Thymus (tissue), 11 donors: ENCODE measurements at regions not wholly inside any gene's neighbourhood (a gene's known extent, or its start where the extent isn't known, plus 50 kb on each side); places are given as distances from the start of the nearest gene placed in this dataset.

Experiments
- DNase-seq, 9 donors: peaks; one replicate each; pipeline ENCODE4 v3.0.0-alpha.2; 2013; ENCODE audit warnings: low spot score in 9 of 9, low read depth in 6 of 9, missing footprints in 1 of 9
- H3K27ac ChIP-seq, 2 donors: one replicate each; pipeline ENCODE4 v1.5.1; 2013; ENCODE audit warnings: control low read depth in 1 of 2, low read depth in 1 of 2, low read length in 1 of 2, mild to moderate bottlenecking in 1 of 2, moderate library complexity in 1 of 2
- H3K27me3 ChIP-seq, 2 donors: one replicate each; pipeline ENCODE4 v1.5.1; 2013; ENCODE audit warnings: low read length in 1 of 2; ENCODE audit not compliant: control insufficient read depth in 2 of 2, insufficient read depth in 1 of 2
- H3K36me3 ChIP-seq, 2 donors: one replicate each; pipeline ENCODE4 v1.5.1; 2013; ENCODE audit warnings: low read length in 1 of 2, mild to moderate bottlenecking in 1 of 2, moderate library complexity in 1 of 2; ENCODE audit not compliant: control insufficient read depth in 2 of 2, insufficient read depth in 2 of 2
- H3K4me1 ChIP-seq, 2 donors: one replicate each; pipeline ENCODE4 v1.5.1; 2013; ENCODE audit warnings: low read length in 2 of 2; ENCODE audit not compliant: control insufficient read depth in 2 of 2, insufficient read depth in 2 of 2
- H3K4me3 ChIP-seq, 2 donors: one replicate each; pipeline ENCODE4 v1.5.1; 2013; ENCODE audit warnings: low read length in 2 of 2, control low read depth in 1 of 2, mild to moderate bottlenecking in 1 of 2
- H3K9me3 ChIP-seq, 2 donors: one replicate each; pipeline ENCODE4 v1.5.1; 2013; ENCODE audit warnings: low read length in 1 of 2, mild to moderate bottlenecking in 1 of 2; ENCODE audit not compliant: control insufficient read depth in 2 of 2, insufficient read depth in 1 of 2
- WGBS: extraction: QIAGEN DNeasy Blood & Tissue Kit; methylation state at CpG from one replicate; pipeline ENCODE4 v1.1.7; 2013; 5-methylcytosine and 5-hydroxymethylcytosine counted together
- donor health status: healthy.

DNA sequence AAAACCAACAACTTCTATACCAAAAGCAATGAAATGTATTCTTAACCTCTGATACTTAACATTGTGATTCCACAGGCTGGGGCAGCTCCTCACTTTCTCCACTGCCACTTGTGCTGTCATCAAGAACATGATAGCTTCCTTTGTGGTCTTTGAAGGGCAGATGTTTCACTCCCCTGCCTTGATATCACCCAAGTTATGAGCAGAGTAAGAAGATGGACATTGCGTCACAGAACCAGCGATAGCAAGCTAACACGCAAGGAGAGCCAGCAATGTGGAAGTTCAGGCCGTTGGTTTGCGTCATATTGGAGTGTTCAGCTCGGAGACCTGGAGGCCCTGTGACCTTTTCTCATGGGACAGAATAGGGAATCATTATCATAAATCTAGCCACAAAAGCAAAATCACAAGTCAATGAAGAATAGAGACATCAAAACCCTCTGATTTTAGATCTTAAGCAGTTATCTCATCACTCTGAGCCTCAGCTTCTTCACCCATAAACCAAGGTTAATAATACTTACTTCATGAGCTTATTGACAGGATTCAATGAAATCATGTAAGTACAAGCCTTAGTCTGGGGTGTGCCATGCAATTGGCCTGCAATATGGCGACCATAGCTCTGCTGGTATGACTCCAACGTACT is 183.8 kb upstream of the THBS1 start:
- no peak for DNase-seq
- peaks cover 6 to 7% of the 10 kb centered on the region in 2 donors for H3K4me1 ChIP-seq
- H3K4me3 ChIP-seq: no peak overlapping the region
- H3K36me3 ChIP-seq: no peaks in the 10 kb centered on the region
- H3K27ac ChIP-seq: no peak overlapping the region
- 94% methylated on average over 8 of the region's 8 CpGs for WGBS
- H3K9me3 ChIP-seq: no peaks in the 10 kb centered on the region
- H3K27me3 ChIP-seq: no peaks in the 10 kb centered on the region

DNA sequence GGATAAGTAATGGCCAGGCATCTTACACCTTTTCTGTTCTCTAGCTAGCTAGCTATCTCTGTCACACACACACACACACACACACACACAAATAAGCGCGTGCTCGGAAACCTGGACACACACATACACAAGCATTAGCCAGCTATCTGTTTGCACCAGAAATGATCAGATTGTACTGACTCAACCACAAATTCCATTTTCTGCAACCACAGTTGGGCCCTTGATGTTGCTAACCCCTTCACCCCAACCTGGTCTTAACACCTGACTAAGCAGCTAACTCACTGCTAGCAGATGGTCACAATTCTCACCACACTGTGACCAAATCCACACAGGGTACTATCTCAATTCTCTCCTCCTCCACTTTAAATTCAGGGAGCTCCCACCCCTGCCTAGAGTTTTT is 183.0 kb upstream of the THBS1 start:
- WGBS: 71% methylated on average over 3 of the region's 3 CpGs
- no peak overlapping the region for H3K27ac ChIP-seq
- H3K9me3 ChIP-seq: no peaks in the 10 kb centered on the region
- DNase-seq: no peak
- H3K4me1 ChIP-seq: peaks cover 6 to 7% of the 10 kb centered on the region in 2 donors
- no peaks in the 10 kb centered on the region for H3K36me3 ChIP-seq
- H3K27me3 ChIP-seq: no peaks in the 10 kb centered on the region
- H3K4me3 ChIP-seq: no peak overlapping the region

- Histone ChIP-seq H3K27me3 (no peaks in the 10 kb centered on the region), H3K4me3 (no peak overlapping the region), H3K4me1 (peaks cover 4 to 6% of the 10 kb centered on the region in 2 donors), H3K9me3 (no peaks in the 10 kb centered on the region), H3K27ac (no peak overlapping the region), H3K36me3 (no peaks in the 10 kb centered on the region)
- no peak for DNase-seq
- WGBS: over 99% methylated on average over 2 of the region's 2 CpGs
These were observed 181.3 kb upstream of the THBS1 start for GRCh38 chr15:39399600-39399999.

DNA sequence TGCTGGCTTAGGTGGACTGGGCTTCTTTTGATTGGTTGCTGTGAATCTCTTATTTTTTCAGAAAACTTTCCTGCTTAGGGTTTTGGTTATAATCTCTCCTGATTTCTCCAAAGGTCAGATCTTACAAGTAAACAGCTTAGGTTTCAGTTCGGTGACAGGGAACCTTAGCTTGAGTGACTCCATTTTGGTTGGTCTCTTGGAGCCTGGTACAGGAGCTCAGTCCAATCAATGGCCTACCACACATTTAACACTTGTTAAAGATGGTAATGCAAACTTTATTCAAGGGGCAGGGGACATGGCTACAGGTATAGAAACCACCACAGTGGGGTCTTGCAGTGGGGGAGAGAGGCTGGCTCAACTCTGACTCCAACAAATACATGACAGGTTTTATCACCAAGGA is 180.9 kb upstream of the THBS1 start:
- Histone ChIP-seq H3K4me1 (peaks cover 4 to 6% of the 10 kb centered on the region in 2 donors), H3K27ac (no peak overlapping the region), H3K27me3 (no peaks in the 10 kb centered on the region), H3K9me3 (no peaks in the 10 kb centered on the region), H3K4me3 (no peak overlapping the region), H3K36me3 (no peaks in the 10 kb centered on the region)
- WGBS: 99% methylated on average over 1 of the region's 1 CpG
- no peak for DNase-seq

DNA sequence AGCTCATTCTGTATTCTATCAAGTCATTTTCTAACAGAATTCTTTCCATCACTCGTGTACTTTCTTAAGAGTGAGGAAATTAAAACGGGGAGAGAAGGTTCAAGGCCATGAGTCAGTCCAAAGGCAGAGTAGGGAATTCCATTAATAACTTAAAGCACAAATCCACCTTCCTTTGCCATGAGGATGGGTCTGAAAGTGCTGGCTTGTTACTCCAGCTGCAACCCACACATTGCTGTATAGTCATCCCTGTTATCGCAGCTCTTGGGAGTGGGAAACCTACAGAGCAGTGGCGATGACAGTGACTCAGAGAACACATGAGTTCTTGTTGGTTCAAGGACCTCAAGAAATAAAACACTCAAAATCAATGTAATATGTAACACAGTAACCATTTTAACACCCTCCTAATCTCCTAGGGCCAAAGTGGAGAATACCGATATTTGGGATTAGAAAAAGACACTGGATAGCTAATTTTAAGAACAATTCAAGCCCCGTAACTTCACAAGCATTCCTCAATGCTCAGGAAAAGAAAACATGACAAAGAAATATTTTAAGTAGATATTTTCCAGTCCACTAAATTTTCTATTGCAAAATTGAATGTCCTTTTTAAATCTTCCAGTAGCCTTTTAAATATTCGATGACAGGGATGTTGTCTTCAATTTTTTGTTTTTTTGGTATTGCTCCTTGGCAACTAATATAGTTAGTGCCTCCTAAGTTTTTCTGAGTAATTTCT is 179.9 kb upstream of the THBS1 start:
- H3K4me1 ChIP-seq: peaks cover 4 to 6% of the 10 kb centered on the region in 2 donors
- no peak overlapping the region for H3K4me3 ChIP-seq
- no peaks in the 10 kb centered on the region for H3K27me3 ChIP-seq
- WGBS: 98% methylated on average over 7 of the region's 7 CpGs
- DNase-seq: no peak
- H3K36me3 ChIP-seq: no peaks in the 10 kb centered on the region
- no peaks in the 10 kb centered on the region for H3K9me3 ChIP-seq
- H3K27ac ChIP-seq: no peak overlapping the region

DNA sequence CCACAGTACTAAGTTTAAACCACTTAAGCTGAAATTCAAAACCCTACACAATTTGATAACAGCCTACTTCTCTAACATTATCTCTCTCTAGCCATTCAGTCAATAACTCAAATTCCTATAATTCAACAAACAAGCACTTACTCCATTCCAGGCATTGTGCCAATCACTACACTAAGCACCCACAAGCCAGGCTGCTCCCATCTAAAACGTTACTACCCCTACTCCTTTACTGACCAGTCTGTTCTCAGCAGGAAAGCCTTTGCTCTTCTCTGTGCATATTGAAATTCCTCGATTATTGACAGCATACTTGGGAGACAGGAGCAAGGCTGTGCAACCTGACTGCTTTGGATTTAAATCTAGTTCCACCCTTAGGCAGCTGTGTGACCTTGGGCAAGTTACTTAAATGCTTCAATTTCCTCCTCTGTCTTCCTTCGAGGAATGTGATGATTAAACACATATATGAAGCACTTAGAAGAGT is 177.2 kb upstream of the THBS1 start:
- 89% methylated on average over 3 of the region's 3 CpGs for WGBS
- Histone ChIP-seq H3K27me3 (no peaks in the 10 kb centered on the region), H3K36me3 (no peaks in the 10 kb centered on the region), H3K4me1 (no peaks in the 10 kb centered on the region), H3K4me3 (no peak overlapping the region), H3K9me3 (no peaks in the 10 kb centered on the region), H3K27ac (no peak overlapping the region)
- DNase-seq: no peak

DNA sequence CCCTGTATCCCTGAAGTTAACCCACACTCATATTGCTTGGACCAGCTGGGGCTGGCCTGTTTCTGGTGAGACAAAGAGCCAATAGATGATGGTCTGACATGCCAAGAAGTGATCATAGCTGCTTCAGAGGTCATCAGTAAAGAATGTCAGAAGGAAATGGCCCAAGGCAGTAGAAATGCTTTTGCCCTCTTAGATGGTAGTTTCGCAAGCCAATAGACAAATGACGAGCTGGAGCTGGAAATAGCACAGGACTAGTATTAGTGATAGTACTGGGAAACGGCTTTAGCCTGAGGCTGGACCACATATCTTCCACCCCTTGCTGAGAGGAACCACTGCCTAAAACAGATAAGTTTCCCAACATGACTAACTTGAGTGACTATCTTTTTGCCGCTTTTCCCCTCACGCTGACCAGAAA is 176.1 kb upstream of the THBS1 start:
- Histone ChIP-seq H3K27me3 (no peaks in the 10 kb centered on the region), H3K4me1 (no peaks in the 10 kb centered on the region), H3K27ac (no peak overlapping the region), H3K9me3 (no peaks in the 10 kb centered on the region), H3K36me3 (no peaks in the 10 kb centered on the region), H3K4me3 (no peak overlapping the region)
- 97% methylated on average over 5 of the region's 5 CpGs for WGBS
- no peak for DNase-seq

- Histone ChIP-seq H3K27me3 (no peaks in the 10 kb centered on the region), H3K4me3 (no peak overlapping the region), H3K4me1 (peaks cover 2 to 3% of the 10 kb centered on the region in 2 donors), H3K9me3 (no peaks in the 10 kb centered on the region), H3K27ac (no peak overlapping the region), H3K36me3 (no peaks in the 10 kb centered on the region)
- 82% methylated on average over 6 of the region's 6 CpGs for WGBS
- no peak for DNase-seq
These were observed 174.4 kb upstream of the THBS1 start for GRCh38 chr15:39406485-39406884.

DNA sequence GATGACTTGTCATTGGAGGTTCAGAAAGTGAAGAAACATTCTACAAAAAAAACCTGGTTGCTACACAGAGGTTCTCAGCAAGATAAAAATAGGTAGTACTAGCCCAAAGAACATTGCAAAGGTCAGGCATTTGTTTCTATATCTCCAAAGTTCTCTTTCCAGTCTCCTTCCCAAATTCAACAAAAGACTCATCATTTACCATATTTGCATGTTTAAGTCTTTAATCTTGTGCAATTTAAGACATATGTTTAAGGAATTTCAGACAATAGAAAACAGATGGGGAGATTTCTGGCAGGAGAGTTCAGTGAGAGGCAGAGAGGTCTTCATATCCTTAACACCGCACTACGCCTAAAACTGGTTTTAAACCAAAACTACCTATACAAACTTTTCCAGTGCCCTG is 173.8 kb upstream of the THBS1 start:
- Histone ChIP-seq H3K27me3 (no peaks in the 10 kb centered on the region), H3K4me3 (no peak overlapping the region), H3K36me3 (no peaks in the 10 kb centered on the region), H3K27ac (no peak overlapping the region), H3K9me3 (no peaks in the 10 kb centered on the region), H3K4me1 (peaks cover 5 to 7% of the 10 kb centered on the region in 2 donors)
- no peak for DNase-seq
- over 99% methylated on average over 2 of the region's 2 CpGs for WGBS
